Dermis blood vessel endothelial cell (primary cell): ENCODE measurements at regions not wholly inside any gene's neighbourhood (a gene's known extent, or its start where the extent isn't known, plus 50 kb on each side); places are given as distances from the start of the nearest gene placed in this dataset.
A peak's percentile ranks its signal among the peaks of the same experiment; 100 is the strongest.

ENCODE experiments used
- DNase-seq: peaks from one replicate; pipeline ENCODE4 v3.0.0; 2010

GRCh38 chr5:1706021-1706420 lies 93.6 kb downstream of the MRPL36 start:
- DNase-seq: no peak

- no peak for DNase-seq
These were observed 95.0 kb downstream of the MRPL36 start for GRCh38 chr5:1704676-1705075.

DNA sequence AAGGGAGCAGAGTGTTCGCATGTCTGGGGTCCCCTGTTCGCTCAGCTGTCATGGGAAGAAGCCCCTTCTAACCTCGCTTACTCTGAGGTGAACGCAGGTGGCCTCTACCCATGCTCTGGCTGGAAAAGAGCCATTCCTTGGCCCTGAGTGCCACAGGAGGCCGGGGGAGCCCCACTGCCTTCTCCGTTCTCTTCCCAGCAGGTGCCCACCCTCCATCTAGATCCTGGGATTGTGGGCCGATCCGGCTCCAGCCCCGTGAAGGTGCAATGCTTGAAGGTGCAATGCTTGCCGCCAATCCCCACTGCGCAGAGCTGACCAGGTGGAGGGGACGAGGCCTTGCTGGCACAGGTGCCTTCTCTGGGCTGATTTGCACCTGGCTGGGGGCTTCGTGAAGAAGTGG lies 95.4 kb downstream of the MRPL36 start:
- no peak for DNase-seq

GRCh38 chr5:1703352-1704050 lies 96.1 kb downstream of the MRPL36 start:
- no peak for DNase-seq

DNA sequence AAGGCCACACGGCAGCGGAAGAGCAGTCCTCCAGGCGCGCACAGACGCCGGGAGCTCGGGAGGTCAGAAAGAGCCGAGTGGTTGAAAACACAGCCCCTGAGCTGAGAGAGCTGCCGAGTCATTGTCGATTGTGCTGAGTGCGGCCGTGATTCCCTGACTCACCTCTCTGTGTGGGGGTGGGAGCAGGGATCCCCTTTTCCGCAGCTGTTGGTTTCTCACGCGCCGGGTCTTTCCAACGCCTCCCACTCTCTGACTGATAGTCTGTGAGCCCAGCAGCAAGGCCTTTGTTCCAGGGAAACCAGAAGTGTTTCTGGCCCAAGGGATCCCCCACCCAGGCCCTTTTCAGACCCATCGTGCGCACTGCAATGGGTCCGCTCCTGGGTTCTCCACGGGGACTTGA lies 97.3 kb downstream of the MRPL36 start:
- DNase-seq: no peak

DNA sequence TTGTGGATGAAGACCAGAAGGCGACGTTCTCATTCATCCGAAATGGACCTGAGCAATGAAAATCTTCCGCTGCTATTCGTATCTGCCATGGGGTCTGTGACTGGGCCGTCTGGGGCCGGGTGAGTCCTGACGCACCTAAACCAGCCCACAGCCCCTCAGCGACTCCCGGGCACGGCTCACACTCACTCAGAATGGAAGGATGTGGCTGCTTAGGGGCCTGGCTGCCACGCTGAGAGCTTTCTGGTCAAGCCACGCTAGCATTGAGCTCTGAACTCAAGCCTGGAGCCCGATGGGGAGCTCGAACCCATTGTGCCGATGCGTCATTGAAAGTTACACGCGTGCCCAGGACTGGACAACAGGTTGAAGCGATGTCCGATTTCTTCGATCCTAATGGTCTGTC lies 97.8 kb downstream of the MRPL36 start:
- no peak for DNase-seq

DNA sequence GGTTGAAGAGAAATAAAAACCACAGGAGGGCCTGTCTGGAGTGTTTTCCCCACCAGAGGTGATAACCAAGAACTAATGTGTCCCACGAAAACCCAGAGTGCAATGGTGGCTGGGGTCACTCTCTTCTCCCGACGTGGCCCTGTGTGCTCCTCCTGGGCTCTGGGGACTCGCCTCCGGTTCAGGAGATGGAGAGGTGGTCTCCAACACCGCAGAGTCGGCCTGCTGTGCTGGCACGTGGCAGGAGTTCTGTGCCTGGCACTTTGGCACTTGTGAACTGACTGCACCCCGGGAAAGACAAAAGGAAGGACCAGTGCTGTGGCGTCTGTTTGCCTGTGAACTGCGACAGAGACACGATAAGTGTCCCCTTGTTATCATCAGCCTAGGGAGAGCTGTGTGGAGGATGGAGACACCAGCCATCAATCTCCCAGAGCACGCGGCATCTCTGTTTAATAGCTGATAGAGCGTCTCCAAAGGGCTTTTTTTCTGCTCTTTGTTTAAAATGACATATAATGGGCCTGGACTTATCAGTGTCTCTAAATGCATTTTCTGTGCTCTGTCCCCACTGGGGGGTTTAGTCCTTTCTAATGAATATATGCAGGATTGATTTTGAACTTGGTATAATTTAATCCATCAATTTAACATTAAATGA lies 98.3 kb downstream of the MRPL36 start:
- DNase-seq: no peak

DNA sequence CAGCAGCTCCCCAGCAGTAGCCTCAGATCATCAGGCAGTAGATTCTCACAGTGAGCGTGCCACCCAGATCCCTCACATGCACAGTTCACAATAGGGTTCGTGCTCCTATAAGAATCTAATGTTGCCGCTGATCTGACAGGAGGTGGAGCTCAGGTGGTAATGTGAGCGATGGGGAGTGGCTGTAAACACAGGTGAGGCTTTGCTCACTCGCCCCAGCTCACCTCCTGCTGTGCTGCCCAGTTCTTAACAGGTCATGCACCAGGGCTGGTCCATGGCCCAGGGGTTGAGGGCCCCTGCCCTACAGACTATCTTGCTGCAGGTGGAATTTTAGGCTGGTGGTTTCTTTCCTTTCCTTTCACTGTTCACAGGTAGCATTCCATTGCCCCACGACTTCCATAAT lies 100.2 kb downstream of the MRPL36 start:
- no peak for DNase-seq

GRCh38 chr5:1698589-1699316 lies 100.9 kb downstream of the MRPL36 start:
- no peak for DNase-seq

DNA sequence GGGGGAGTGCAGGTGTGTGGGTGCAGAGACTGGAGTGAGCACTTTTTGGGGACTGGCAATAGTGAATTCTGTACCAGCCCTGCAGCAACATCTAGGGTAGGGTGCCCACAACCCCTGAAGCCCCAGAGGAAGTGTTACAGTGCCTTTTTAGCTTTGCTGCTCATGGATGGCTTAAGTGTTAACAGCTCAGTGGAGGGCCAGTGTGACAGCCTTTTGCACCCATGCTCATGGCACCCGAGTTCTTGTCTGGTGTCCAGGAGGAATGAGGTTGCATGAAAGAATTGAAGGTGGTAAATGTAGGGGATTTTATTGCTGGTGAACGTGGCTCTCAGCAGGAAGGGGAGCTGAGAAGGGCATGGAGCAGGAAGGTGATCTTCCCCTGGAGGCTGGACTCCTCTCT lies 107.3 kb downstream of the MRPL36 start:
- no peak for DNase-seq

DNA sequence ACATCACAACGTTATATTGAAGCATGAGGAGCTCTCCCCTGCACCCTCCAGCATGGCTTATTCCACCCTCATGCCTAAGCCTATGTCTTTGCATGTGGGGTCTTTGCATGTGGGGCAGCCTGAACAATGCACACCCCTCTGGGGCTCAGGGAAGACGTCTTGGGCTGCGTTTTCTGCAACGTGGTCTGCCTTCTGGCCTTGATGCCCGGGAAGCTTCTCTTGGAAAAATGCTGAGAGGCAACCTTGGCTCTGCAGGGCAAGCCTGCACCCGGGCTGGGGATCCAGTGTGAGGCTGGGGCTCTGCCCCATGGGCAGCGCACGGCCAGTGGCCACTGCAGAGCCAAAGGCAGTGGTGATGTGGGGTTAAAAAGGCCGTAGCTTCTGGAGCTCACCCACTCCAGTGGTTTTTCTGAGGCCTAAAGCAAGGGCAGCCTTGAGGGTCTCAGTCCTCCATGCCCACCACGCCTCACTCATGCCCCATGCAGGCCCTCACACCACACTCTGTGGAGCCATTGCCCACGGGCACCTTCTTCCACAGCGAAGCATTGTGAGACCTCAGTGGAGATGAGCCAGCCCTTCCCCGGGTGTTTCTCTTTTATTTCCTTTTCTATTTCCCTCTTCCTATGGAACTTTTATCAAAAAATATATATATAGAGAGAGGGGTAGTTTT lies 112.2 kb downstream of the MRPL36 start:
- no peak for DNase-seq

- DNase-seq: no peak
These were observed 113.4 kb downstream of the MRPL36 start for GRCh38 chr5:1686016-1686802.

DNA sequence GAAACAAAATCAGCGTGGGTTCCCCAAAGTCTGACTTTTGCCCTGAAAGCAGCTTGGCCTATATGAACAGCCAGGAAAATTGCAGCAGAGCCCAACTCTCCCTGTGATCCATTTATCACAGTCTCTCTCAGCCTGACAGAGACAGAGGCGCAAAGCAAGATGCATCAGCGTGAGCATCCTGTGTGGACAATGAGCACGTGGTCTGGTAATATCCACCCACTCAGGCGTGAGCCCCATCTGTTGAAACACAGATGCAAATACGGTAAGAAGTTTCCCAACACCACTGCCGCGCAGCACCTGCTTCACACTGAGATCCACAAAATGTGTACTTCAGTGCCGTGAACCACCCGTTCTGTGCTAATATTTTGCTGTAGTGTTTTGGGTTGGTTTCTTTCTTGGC lies 114.6 kb downstream of the MRPL36 start:
- no peak for DNase-seq

GRCh38 chr5:1681955-1682354 lies 117.7 kb downstream of the MRPL36 start:
- DNase-seq: no peak

DNA sequence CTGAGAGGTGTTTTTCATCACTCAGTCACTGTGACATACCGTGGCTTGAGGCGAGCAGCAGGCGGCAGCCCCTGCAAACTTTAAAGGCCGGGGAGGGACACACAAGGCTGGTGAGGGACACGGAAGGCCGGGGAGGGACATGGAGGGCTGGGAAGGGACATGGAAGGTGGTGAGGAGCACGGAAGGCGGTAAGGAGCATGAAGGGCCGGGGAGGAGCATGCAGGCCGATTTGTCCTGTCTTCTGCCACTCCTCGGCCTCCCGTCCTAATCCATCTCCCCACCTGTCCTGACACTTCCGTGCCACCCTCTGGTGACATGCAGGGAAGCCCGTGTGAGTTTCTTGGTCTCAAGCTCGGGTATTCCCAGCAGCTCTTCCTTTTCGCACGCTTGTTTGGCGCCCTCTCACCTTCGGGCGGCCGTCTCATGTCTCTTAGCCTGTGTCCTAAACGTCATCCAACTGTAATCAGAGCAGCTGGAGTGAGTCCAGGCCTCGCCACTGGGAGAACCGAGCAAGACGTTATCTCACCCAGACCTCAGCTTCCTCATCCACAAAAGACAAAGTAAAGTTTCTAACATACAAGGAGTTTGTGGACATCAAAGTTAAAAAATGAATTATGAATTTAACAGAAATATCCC lies 126.5 kb downstream of the MRPL36 start:
- DNase-seq: peak; percentile 10

- DNase-seq: no peak
These were observed 127.2 kb downstream of the MRPL36 start for GRCh38 chr5:1672396-1672795.

DNA sequence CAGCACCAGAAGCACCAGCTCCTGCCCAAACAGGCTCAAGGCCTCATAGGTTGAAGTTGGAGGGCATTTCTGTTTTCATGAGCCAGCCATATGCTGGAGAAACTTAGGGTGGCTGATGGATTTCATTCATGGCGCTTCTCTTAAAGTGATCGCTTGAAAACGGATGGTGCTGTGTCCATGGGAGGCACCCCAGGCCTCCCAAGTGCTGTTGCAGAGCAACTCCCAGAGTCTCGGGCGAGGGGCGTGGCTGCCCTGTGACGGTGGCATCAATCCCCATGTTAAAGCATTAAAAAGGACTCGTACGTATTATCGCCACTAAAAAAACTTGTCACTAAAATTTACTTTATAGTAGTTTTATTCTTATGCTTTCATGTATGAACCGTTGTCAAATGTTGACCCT lies 128.3 kb downstream of the MRPL36 start:
- DNase-seq: no peak

DNA sequence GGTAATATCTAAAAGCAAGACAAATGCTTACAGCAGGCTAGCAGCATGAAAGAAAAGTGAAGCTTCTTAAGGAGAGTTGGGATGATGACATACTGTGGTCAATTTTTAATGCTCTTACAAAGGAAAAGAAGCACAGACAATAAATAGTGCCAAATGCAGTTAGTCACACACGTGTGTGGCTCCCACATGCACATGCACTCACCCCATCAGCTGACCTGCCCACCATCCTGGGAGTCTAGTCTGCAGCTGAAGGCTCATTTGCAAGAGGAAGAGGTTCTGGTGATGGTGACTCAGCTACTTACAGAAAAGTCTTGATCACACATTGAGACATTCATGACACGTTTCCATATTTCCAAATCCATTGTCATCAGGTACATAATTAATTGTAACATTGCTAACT lies 129.3 kb downstream of the MRPL36 start:
- DNase-seq: no peak

DNA sequence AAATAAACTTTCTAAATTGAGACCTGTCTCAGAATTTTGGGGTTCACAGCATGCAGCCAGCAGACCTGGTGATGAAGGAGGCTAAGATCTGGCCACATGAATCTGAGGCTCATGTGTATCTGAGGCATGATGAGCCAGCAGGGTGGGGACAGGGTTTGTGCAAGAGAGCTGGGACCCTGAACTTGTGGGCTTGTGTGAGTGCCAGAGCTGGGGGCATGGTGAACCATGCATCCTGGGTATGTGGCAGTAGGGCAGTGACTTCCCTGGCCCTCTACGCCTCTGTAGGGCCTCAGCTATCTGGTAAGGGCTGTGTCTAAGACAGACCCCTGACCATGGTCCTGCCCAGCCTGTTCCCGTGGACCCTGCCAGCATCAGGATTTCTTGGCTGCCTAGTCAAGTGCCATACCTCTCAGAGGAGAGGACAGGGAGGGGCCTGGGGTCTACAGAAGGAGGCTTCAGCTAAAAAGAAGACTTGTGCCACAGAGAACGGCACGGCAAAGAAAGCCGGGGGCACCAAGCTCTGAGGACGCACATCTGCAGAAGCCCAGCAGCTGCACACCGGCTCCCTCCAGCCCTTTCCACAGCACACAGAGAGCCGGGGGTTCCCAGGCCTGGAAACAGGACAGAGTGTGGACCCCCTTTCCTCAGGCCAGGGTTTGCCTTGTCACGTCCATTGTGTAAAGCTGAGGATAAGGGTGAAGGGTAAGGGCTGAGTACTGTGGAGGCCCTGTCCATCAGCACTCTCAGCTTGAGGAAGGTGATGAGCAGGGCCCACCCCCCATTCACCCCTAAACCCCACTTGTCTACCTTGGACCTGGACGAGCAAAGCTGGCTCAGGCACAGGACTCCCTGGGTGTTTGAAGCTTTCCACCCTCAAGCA lies 130.1 kb downstream of the MRPL36 start:
- DNase-seq: no peak

DNA sequence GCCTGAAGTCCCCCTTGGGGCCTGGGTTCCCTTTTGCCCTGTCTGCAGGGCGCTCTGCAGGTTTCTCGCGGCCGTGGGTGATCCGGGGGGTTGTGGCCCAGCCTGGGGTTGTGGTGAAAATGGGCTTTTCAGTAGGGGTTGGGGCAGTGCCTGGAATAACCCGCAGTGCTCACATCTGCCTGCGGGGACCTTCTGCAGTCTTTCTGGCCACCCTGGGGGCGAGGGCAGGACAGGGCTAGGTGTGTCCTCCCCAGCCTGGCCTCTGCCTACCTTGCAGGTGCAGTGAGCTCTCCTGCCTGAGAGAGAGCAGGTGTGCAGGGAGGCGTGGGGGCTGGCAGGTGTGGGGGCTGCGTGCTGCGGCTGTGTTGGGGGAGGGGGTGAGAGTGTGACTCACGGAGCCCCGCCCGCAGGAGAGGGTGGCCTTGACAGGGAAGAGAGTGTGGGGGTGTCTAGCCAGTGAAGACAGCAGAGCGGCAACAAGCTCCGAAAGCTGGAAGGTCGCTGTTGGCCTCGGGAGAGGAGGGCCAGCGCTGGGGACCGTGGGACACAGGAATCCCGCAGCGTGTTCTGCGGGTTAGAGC lies 131.4 kb downstream of the MRPL36 start:
- no peak for DNase-seq

DNA sequence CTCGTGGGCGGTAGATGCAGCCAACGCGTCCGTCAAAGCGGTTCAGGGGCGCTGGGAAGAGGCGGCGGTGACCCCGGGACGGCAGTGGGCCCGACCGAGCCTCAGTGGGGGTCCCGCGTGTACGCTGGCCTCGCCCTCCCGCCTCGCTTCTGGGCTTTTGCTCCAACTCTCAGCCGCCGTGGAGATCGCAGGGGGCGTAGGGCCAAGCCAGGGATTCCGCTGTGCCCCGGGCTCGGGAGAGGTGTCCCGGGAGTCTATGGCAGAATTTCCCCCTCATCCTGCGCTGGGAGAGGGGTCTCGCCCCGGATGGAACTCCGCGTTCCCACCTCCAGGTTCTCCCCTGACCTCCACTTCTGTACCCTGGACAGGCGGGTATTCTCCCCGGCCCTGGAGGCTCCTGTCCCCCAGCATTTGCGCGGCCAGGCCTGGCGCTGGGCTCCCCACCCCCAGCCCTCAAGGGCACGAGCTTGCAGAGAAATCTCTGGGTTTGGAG lies 131.9 kb downstream of the MRPL36 start:
- DNase-seq: no peak
